NCI-H345 (cell line): ENCODE measurements at regions not wholly inside any gene's neighbourhood (a gene's known extent, or its start where the extent isn't known, plus 50 kb on each side); places are given as distances from the start of the nearest gene placed in this dataset.
"Not testable (repeated sequence)": the region's sequence is repeated elsewhere in the genome, so short reads cannot be mapped to it uniquely, and the experiment has no call there.

Source experiments
- DNase-seq: peaks from one replicate; lab custom pipeline; 2025; lab: John Stamatoyannopoulos, UW

DNA sequence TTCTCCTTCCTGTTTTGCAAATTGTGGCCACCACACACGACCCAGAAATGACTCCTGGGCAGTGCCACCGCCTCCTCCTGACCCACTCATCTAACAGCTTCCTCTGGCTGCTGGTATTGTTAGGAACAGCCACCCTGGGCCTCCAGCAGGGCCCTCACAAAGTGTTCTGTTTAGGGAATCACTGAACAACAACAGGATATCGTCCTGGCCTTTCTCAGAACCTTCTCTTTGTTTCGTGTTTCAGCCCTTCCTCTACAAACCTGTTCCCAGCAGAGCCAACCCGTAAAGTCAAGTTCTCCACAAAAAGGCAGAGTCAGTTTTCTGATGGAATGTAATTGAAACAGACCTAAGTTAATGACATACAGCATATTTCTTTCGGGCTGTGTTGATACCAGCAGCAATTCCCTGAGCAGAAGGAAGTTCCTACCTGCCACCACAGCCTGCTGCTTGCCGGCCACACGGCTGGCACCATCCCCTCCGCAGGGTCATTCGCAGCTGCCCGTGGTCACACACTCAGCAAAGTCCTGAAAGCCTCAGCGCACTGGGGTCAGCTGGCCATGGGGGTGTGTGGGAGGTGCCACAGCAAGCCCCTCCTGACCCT, 91.7 kb upstream of the PITRM1 start:
- no peak for DNase-seq

GRCh38 chr10:3263747-3264146, 91.2 kb upstream of the PITRM1 start:
- DNase-seq = no peak

DNA sequence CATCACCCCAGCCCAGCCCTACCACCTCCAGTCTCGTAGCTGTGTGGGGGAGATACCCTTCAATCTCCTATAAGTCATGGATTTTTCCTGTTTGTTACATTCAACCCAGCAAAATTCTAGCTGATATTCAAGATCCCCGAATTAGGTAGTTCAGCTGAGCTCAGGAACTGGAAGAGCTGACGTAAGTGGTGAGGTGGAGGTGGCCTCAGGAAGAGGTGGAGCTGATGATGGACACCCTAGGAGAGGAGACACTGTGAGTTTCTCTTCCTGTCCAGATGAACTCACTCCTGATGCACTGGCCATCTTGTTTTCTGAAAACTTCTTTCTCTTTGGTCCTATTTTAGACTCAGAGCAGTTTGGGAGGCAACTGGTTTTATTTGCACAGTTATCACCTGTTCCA, 90.5 kb upstream of the PITRM1 start:
- no peak for DNase-seq

DNA sequence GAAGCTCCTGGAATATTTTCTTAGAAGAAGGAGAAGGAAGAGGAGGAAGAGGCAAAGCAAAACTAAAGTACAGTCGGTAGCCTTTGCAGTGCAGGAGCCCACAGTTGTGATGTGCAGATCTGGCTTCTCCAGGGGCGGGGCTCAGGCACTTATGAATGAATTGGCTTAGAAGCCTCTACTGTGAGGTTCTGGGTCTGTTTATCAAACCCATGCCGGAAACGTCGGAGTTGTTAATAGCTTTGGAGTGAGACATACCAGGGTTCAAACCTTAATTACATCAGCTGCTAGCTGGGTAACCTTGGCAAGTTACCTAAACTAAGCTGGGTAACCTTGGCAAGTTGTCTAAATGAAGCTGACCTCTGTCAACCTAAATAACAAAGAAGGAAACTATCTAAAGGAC, 89.3 kb upstream of the PITRM1 start:
- no peak for DNase-seq

DNA sequence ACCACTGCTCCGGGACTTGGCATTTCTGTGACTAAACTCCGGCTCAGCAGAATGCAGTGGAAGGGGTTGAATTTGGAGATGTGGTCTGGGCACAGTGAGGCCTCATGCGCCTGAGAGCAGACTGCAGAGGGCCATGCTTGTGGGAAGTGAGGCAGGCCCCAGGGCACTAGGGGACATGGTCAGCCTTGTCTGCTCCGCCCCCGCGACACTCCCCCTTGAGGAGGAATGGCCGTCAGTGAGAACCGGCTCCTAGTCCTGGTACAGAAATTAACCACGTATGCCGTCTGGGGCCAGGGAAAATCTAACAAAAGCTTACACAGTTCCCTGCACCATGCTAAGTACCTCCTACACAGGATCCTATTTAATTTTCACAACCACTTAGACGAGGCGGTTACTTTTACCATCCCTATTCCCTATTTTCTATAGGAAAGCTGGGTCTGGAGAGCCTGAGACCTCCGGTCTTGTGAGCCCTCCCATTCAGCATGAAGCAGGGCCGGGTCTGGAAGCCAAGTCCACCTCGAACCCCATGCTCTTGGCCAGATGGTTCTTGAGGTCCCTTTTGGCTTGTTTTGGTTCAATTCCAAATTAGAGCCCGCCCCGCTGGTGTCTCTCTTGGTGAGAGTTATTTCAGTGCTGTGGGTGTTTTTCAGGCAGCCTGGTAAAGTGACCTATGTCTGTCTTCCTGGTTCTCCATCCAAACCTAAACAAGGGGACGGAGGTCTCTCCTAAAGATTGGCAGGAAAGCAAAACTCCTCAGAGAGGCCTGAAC, 87.7 kb upstream of the PITRM1 start:
- DNase-seq = no peak

DNA sequence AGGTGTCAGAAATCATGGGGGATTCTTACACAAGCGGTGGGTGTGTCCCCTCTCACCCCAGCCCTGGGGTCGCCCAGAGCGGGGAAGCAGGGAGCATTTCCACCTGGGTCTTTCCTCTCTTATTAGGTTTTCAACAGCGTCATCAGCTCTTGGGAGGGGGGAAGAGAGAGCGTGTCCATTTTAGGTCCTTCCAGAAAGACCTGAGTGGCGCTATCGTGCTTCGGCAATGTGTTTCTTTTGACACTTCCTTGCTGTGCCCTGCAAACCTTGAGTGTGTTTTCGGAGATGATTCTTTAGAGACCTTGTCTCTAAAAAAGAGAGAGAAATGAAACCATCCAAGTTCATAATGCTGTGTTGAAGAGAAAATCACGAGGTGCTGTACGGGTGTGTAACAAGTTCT, 86.9 kb upstream of the PITRM1 start:
- DNase-seq = no peak

DNA sequence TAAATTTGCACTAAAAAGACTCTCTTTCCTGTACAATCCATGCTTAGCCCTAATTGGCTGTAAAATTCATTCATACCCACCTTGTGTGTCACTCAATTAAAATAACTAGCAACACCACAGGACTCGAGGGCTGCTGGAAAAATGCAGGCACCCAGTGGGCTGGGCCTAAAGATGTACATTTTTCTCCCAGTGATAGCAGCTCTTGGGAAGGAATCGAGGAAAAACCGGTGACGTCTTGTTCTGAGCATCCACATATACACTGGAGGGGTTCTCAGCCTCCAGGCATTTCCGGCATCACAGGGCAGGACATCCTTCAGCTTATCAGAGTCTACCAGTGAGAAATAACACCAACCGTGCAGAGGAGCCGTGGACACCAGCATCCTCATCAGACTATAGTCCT, 85.8 kb upstream of the PITRM1 start:
- DNase-seq = no peak

DNA sequence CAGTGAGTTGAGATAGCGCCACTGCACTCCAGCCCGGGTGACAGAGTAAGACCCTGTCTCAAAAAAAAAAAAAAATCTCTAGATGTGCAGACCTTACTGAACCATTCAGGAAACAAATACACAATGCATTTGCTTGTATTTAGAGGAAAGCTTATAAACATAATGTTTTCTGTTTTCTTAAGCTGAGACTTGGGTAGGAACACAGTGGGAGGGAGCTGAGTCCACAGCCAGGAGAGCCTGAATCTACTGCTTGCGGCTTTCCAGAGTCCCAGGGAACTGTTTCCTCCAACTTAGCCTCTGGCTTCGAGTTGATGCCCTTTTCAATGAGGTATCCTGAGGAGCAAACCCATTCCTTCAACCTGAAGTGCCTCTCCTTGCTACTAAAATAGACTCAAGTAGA, 83.0 kb upstream of the PITRM1 start:
- no peak for DNase-seq

GRCh38 chr10:3255075-3255474, 82.5 kb upstream of the PITRM1 start:
- no peak for DNase-seq

DNA sequence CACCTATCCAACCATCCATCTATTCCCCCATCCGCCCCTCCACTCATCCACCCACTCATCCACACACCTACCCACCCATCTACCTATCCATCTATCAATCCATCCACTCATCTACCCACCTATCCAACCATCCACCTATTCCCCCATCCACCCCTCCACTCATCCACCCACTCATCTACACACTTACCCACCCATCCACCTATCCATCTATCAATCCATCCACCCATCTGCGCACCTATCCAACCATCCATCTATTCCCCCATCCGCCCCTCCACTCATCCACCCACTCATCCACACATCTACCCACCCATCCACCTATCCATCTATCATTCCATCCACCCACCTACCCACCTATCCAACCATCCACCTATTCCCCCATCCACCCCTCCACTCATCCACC, 81.4 kb upstream of the PITRM1 start:
- DNase-seq = not testable (repeated sequence)

- no peak for DNase-seq
These were observed 78.6 kb upstream of the PITRM1 start for GRCh38 chr10:3251172-3251571.

- DNase-seq = no peak
These were observed 76.8 kb upstream of the PITRM1 start for GRCh38 chr10:3249307-3249889.

DNA sequence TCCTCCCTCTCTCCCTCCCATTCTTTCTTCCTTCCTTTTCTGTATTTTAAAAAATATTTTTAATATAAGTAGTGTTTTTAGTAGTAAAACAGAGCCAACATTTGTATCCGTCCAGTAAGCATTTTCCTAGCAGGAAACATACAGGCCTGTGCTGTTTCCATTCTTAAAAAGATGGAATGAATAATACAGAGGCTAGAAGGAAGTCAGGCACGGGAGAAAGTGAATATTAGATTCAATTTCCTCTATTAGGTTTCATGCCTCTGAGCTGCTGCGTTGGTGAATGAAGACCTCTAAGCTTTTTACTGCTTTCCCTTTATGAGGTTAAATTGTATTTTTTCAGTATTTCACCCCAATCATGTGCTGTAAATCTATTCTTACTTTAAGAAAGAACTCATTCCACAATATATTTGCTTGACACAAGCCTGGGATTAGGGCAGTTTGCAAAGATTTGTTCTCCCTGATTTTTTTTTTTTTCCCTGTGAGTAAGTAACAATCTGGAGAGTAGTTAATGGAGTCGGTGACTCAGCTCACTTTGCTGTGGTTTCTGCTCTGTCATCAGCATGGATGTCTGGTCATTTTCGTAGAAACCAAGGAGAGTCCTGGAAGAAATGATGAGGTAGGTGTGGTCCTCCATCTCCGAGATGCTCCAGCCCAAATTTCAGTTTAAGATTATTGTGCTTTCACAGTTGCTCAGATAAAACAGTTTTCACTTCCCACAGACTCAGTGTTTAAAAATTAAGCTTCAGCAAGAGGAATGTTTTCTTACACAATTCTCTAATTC, 76.1 kb upstream of the PITRM1 start:
- no peak for DNase-seq

DNA sequence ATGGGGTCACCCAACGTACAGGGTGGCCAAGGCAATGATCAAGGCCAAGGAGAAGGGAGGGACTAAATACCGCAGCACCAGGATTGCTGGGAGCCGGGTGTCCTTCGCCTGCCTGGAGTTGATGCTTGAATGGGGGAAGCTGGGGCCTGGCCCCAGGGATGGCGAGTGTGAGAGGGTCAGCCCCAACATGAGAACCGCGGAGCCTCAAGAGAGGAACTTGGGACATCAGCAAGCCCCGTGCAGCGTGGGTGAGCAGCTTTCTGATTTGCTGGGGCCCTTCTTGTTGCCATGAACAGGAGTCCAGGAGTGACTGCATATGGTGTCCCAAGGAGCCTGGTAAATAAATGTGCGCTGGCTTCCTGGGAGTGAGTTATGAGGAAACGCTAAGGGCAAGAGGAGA, 72.8 kb upstream of the PITRM1 start:
- DNase-seq = no peak

DNA sequence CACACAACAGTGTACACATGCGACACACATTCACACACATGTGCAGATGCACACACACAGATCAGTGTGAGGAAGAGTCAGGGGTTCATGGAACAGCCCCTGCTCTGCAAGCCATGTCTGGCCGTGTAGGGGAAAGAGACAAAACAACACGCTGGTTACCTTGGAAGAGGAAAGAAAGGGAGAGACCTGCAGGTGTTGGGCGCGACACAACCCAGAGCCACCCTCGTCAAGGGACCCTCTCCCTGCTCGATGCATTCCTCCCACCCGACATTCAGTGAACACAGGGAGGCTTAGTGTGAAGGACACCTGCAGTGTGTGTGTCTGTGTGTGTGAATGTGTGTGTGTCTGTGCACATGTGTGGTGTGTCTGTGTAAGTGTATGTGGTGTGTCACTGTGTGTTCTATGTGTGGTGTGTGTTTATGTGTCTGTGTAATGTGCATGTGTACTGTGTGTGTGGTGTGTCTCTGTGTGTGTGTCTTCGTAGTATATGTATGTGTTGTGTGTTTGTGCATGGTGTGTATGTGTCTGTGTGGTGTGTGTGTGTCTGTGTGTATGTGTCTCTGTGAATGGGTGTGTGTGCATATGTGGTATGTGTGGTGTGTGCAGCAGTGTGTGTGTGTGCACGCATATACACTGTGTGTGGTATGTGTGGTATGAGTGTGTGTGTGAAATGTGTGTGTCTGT, 69.5 kb upstream of the PITRM1 start:
- DNase-seq = no peak

- DNase-seq = peak; percentile 71
These were observed 68.8 kb upstream of the PITRM1 start for GRCh38 chr10:3241274-3241921.

DNA sequence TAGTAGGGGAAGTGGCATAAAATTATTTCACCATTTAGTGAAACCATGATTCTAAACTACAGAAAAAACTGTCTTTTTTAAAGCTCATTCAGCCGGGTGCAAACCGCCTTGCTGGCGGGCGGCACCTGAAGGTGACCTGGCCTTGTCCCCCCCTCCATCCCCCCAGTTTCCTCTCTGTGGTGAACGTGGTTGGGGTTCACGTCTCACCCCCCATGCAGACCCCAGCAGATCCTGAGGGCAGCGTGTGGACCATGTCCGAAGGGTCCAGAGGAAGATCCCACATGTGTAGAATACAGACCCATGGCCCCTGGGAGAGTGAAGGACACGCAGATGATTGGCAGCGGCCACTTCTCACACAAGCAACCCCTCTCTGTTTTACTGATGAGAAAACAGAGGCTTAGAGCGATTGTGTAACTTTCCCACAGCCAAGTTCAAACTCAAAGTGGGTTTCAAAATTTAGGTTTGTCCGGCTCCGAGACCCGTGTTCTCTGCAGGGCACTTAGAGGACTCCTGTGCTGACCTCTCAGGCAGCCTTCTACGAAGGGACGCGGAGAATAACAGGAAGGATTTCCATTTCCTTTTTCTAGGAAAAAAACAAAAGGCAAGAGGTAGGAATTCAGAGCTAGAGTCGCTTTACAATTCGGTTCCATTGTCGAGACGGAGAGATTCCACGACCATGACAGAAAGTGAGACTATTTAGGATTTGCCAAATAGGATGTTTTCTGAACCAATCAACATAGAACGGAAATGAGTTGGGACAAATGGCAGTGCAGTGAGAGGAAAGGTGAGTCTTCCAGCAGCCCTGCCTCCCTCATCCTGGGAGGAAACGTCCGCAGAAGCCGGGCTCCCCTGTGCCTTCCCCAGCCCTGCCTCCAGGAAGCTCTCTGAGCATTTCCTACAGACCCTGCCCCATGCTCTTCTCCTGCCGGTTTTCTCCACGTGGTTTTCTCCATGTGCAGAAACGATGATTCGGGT, 67.6 kb upstream of the PITRM1 start:
- DNase-seq = no peak

DNA sequence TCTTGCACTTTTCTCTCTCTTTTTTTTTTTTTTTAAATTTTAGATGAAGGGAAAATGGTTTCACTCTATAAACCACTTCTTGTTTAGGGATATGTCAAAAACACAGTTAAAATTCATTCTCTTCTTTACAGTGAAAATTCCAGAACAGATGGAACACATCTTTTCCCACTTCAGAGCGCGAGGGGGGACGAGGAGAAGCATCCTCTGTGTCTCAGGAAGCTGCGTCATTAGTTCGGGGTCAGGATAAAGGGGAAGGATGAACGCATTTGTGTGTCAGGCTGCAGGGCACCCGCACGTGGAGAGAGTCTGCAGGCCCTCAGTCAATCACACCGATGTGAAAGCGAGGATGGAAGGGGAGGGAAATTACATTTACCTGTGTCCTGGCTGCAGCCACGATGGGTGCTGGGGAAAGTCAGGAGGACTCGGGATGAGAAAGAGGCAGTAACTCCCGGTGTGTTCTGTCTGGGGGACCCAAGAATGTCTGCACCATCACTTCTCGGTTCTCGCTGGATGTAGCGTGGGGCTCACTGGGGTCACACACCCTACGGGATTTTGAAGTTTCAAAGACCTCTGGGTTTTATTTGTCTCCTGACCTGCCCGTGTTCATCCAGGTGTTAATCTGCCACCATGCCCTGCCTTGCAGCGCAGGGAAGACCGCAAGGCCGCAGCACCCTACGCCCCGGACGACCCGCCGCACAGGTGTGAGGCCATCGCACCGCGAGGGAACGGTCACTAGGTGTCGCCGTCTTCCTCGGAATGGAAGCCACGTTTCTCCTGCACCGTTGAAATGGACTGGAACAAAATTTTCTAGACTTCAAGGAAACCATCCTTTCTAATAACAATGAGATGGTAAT, 66.7 kb upstream of the PITRM1 start:
- peak; percentile 7 for DNase-seq

DNA sequence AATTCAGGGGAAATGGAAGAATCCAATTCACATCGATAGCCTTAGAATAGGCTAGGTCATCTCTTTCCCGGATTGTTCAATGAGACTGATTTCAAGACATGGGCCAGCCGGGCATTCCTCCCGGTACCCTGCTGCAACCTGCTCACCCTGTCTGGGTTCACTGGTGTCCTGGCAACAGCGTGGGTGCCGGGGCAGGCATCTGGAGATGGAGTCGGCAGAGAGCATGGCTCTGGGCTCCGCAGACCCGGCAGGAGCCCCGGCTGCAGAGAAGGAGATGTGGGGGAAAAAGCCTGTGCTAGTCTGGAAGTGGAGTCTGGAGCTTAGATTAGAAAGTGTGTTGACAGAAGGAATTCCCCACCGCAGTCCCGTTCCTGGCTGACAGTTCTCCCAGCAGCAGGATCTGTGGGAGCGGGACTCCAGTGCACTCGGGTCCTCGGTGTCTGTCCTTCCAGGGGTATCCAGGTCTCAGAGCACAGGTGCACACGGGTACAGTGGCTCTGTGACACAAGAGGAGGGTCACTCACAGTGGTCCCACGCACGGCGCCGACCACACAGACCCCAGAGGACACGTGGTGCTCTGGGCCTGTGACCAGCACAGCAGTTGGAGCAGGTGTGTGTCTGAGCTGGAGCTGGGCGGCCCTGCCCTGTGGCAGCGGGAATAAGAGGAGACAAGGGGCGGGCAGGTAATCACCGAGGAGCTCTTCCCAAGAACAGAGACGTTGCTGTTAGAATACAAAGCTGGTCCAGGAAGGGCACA, 65.7 kb upstream of the PITRM1 start:
- no peak for DNase-seq
